ENCODE measurements at regions not wholly inside any gene's neighbourhood (a gene's known extent, or its start where the extent isn't known, plus 50 kb on each side); places are given as distances from the start of the nearest gene placed in this dataset.

- ChIA-PET CTCF (no interaction called here), POLR2A (no interaction called here)
- DNase-seq: no peak
- Histone ChIP-seq H3K4me1 (ENCODE audit: control insufficient read depth in 1 of 2, insufficient read depth in 2 of 2, low read depth in 1 of 2, low read length in 1 of 2) (no peaks in the 10 kb centered on the region; a peak in 1 of 4 replicates), H3K27ac (ENCODE audit: low read depth in 2 of 2, low read length in 1 of 2) (peak overlapping the region; percentile 24 to 58; a peak in 3 of 4 replicates), H3K9me2 (no peaks in the 10 kb centered on the region), H3K4me3 (ENCODE audit: low read depth in 2 of 2, low read length in 1 of 2) (no peak overlapping the region), H4K20me1 (ENCODE audit: insufficient read depth) (no peaks in the 10 kb centered on the region), H3K27me3 (ENCODE audit: insufficient read depth) (no peaks in the 10 kb centered on the region), H3K9me3 (no peaks in the 10 kb centered on the region), H3K36me3 (replicated peaks in 1 of 2; ENCODE audit: control insufficient read depth in 1 of 2, insufficient read depth in 2 of 2, low read length in 1 of 2) (no peaks in the 10 kb centered on the region), H3K79me2 (ENCODE audit: insufficient read depth) (no peaks in the 10 kb centered on the region), H3K4me2 (no peak overlapping the region), H3F3A (replicated peaks; ENCODE audit: insufficient read depth) (peaks cover 12% of the 10 kb centered on the region), H3K9ac (no peak overlapping the region), H2AFZ (ENCODE audit: low read depth) (no peak overlapping the region)
- TF ChIP-seq JUND (IDR thresholded peaks at IDR 0.05): peak; percentile 54
- no peak for TF ChIP-seq NFIC (IDR thresholded peaks at IDR 0.05; ENCODE audit: borderline replicate concordance)
- TF ChIP-seq EP300 (IDR thresholded peaks at IDR 0.05; ENCODE audit: borderline replicate concordance in 1 of 2, low read depth in 1 of 2, low read length in 1 of 2): no peak
- no peak for TF ChIP-seq RAD21 (IDR thresholded peaks at IDR 0.05; ENCODE audit: low read length)
- no peak for TF ChIP-seq TAF1 (IDR thresholded peaks at IDR 0.05; ENCODE audit: borderline replicate concordance, low read depth, low read length)
- TF ChIP-seq, protein P1, sequence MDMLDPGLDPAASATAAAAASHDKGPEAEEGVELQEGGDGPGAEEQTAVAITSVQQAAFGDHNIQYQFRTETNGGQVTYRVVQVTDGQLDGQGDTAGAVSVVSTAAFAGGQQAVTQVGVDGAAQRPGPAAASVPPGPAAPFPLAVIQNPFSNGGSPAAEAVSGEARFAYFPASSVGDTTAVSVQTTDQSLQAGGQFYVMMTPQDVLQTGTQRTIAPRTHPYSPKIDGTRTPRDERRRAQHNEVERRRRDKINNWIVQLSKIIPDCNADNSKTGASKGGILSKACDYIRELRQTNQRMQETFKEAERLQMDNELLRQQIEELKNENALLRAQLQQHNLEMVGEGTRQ (IDR thresholded peaks at IDR 0.05; ENCODE audit: borderline replicate concordance, low read depth, low read length): no peak
- TF ChIP-seq, protein P2, sequence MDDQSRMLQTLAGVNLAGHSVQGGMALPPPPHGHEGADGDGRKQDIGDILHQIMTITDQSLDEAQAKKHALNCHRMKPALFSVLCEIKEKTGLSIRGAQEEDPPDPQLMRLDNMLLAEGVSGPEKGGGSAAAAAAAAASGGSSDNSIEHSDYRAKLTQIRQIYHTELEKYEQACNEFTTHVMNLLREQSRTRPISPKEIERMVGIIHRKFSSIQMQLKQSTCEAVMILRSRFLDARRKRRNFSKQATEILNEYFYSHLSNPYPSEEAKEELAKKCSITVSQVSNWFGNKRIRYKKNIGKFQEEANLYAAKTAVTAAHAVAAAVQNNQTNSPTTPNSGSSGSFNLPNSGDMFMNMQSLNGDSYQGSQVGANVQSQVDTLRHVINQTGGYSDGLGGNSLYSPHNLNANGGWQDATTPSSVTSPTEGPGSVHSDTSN (IDR thresholded peaks at IDR 0.05): peak; percentile 44
- TF ChIP-seq, protein P3, sequence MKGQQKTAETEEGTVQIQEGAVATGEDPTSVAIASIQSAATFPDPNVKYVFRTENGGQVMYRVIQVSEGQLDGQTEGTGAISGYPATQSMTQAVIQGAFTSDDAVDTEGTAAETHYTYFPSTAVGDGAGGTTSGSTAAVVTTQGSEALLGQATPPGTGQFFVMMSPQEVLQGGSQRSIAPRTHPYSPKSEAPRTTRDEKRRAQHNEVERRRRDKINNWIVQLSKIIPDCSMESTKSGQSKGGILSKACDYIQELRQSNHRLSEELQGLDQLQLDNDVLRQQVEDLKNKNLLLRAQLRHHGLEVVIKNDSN (IDR thresholded peaks at IDR 0.05; ENCODE audit: borderline replicate concordance, low read depth): 0 out of 2 replicates have a peak, but pooled peaks have one; percentile 9
- TF ChIP-seq RXRA (IDR thresholded peaks at IDR 0.05; ENCODE audit: borderline replicate concordance, low read depth): no peak
- TF ChIP-seq YY1 (IDR thresholded peaks at IDR 0.05; ENCODE audit: low read depth): no peak
- TF ChIP-seq TCF12 (IDR thresholded peaks at IDR 0.05): peak; percentile 74
- TF ChIP-seq NRF1 (IDR thresholded peaks at IDR 0.05; ENCODE audit: low read depth, low read length): no peak
- TF ChIP-seq FOSL2 (IDR thresholded peaks at IDR 0.05; ENCODE audit: borderline replicate concordance, low read depth): no peak
- TF ChIP-seq MXI1 (IDR thresholded peaks at IDR 0.05; ENCODE audit: low read depth, low read length): no peak
- 5% methylated on average over 1 of the region's 1 CpG for WGBS (ENCODE audit: low lambda C conversion rate)
These were observed 1911.4 kb downstream of the STIM2 start for GRCh38 chr4:28772066-28772465.

GRCh38 chr4:28772788-28773187 is 1912.1 kb downstream of the STIM2 start:
- DNase-seq: no peak
- TF ChIP-seq ELF1 (IDR thresholded peaks at IDR 0.05): no peak
- no peak for TF ChIP-seq NRF1 (IDR thresholded peaks at IDR 0.05; ENCODE audit: low read depth, low read length)
- TF ChIP-seq RCOR1 (IDR thresholded peaks at IDR 0.05; ENCODE audit: low read length): no peak
- no peak for TF ChIP-seq RFX5 (IDR thresholded peaks at IDR 0.05; ENCODE audit: low read length)
- TF ChIP-seq EP300 (IDR thresholded peaks at IDR 0.05; ENCODE audit: borderline replicate concordance in 1 of 2, low read depth in 1 of 2, low read length in 1 of 2): no peak
- TF ChIP-seq JUND (IDR thresholded peaks at IDR 0.05): no peak
- TF ChIP-seq FOSL2 (IDR thresholded peaks at IDR 0.05; ENCODE audit: borderline replicate concordance, low read depth): no peak
- no peak for TF ChIP-seq TAF1 (IDR thresholded peaks at IDR 0.05; ENCODE audit: borderline replicate concordance, low read depth, low read length)
- no peak for TF ChIP-seq YY1 (IDR thresholded peaks at IDR 0.05; ENCODE audit: low read depth)
- TF ChIP-seq CHD2 (IDR thresholded peaks at IDR 0.05; ENCODE audit: low read length, partially characterized antibody): no peak
- no peak for TF ChIP-seq RXRA (IDR thresholded peaks at IDR 0.05; ENCODE audit: borderline replicate concordance, low read depth)
- no peak for TF ChIP-seq SIN3A (IDR thresholded peaks at IDR 0.05; ENCODE audit: borderline replicate concordance, low read depth, low read length)
- no peak for TF ChIP-seq CTCF (IDR thresholded peaks at IDR 0.05)
- TF ChIP-seq NFIC (IDR thresholded peaks at IDR 0.05; ENCODE audit: borderline replicate concordance): no peak
- Histone ChIP-seq H3F3A (replicated peaks; ENCODE audit: insufficient read depth) (peaks cover 12% of the 10 kb centered on the region), H3K9ac (no peak overlapping the region), H2AFZ (ENCODE audit: low read depth) (no peak overlapping the region), H4K20me1 (ENCODE audit: insufficient read depth) (no peaks in the 10 kb centered on the region), H3K9me3 (no peaks in the 10 kb centered on the region), H3K27me3 (ENCODE audit: insufficient read depth) (no peaks in the 10 kb centered on the region), H3K4me3 (ENCODE audit: low read depth in 2 of 2, low read length in 1 of 2) (no peak overlapping the region), H3K4me2 (no peak overlapping the region), H3K36me3 (replicated peaks in 1 of 2; ENCODE audit: control insufficient read depth in 1 of 2, insufficient read depth in 2 of 2, low read length in 1 of 2) (no peaks in the 10 kb centered on the region), H3K79me2 (ENCODE audit: insufficient read depth) (no peaks in the 10 kb centered on the region), H3K9me2 (no peaks in the 10 kb centered on the region), H3K4me1 (ENCODE audit: control insufficient read depth in 1 of 2, insufficient read depth in 2 of 2, low read depth in 1 of 2, low read length in 1 of 2) (no peaks in the 10 kb centered on the region; a peak in 1 of 4 replicates), H3K27ac (ENCODE audit: low read depth in 2 of 2, low read length in 1 of 2) (peak overlapping the region in 1 of 2 experiments; percentile 43; a peak in 1 of 4 replicates)
- WGBS (ENCODE audit: low lambda C conversion rate): 6% methylated on average over 2 of the region's 2 CpGs
- CTCF ChIA-PET: no interaction called here
- POLR2A ChIA-PET: no interaction called here

Data from SK-N-SH (cell line).